A549 (cell line): ENCODE measurements at regions not wholly inside any gene's neighbourhood (a gene's known extent, or its start where the extent isn't known, plus 50 kb on each side); places are given as distances from the start of the nearest gene placed in this dataset.
A peak's percentile ranks its signal among the peaks of the same experiment; 100 is the strongest.

ENCODE experiments used
- ATAC-seq, 2 experiments: fragments of 200-7000 bp in 1 of 2; fragments of >200 bp in 1 of 2; cut with Nextera tagmentation in 1 of 2; cut with Tn5 transposase in 1 of 2; 3 replicates each; pipeline versions ENCODE4 v1.8.0 to v1.9.1; 2018 to 2020; ENCODE audit warnings: mild to moderate bottlenecking in 1 of 2, moderate library complexity in 1 of 2
- CTCF ChIA-PET: fragments of 300-600 bp; sonication (Branson Sonifier 250); formaldehyde crosslinking; extraction: SDS; loops from one replicate; lab custom pipeline; 2021; ENCODE audit warnings: antibody characterized with exemption, inconsistent platforms; lab: Yijun Ruan, JAX
- POLR2A ChIA-PET: fragments of 350-600 bp; formaldehyde crosslinking; extraction: SDS; loops from one replicate; lab custom pipeline; 2021; ENCODE audit warnings: antibody characterized with exemption, inconsistent platforms; lab: Yijun Ruan, JAX
- DNase-seq, 2 experiments: peaks; one replicate each; pipeline versions ENCODE4 v3.0.0 to v3.0.0-alpha.2; 2011 to 2016; ENCODE audit warnings: low read depth in 1 of 2, low spot score in 1 of 2
- FAIRE-seq: peaks from 2 replicates; lab custom pipeline; 2011; peaks lifted over from hg19 to GRCh38; lab: Jason Lieb, UNC
- H3K27ac ChIP-seq, 2 experiments: fragments of >200 bp; sonication (Bioruptor Twin); formaldehyde crosslinking; 3 replicates each; pipeline ENCODE4 v1.5.1; 2016 to 2017
- H3K4me1 ChIP-seq: fragments of >200 bp; sonication (Bioruptor Twin); formaldehyde crosslinking; 3 replicates; pipeline ENCODE4 v1.6.1; 2016
- H3K4me2 ChIP-seq: fragments of >200 bp; sonication (Bioruptor Twin); formaldehyde crosslinking; 3 replicates; pipeline ENCODE4 v1.6.1; 2016
- H3K4me3 ChIP-seq: fragments of >200 bp; sonication (Bioruptor Twin); formaldehyde crosslinking; 3 replicates; pipeline ENCODE4 v1.5.1; 2016
- H3K9me3 ChIP-seq: fragments of >200 bp; sonication (Bioruptor Twin); formaldehyde crosslinking; 3 replicates; pipeline ENCODE4 v1.6.1; 2016
- BHLHE40 ChIP-seq: IDR thresholded peaks from 2 replicates; pipeline ENCODE4 v1.6.1; 2012; ENCODE audit warnings: low read depth, low read length, inconsistent platforms
- CBX8 ChIP-seq: fragments of 200-600 bp; sonication (generic); IDR thresholded peaks from 2 replicates; pipeline ENCODE4 v1.6.1; 2016
- CHD4 ChIP-seq: fragments of 200-600 bp; sonication (generic); IDR thresholded peaks from 2 replicates; pipeline ENCODE4 v1.6.1; 2016; ENCODE audit warnings: antibody characterized with exemption, mild to moderate bottlenecking, borderline replicate concordance
- EHF ChIP-seq: fragments of 250-450 bp; sonication (Bioruptor Pico); IDR thresholded peaks from 2 replicates; pipeline ENCODE4 v1.5.0; 2020; ENCODE audit warnings: mild to moderate bottlenecking
- EHMT2 ChIP-seq: fragments of 200-600 bp; sonication (generic); IDR thresholded peaks from 2 replicates; pipeline ENCODE4 v1.6.1; 2016; ENCODE audit warnings: antibody characterized with exemption, low read depth, mild to moderate bottlenecking, moderate library complexity
- ESRRA ChIP-seq: fragments of 150-350 bp; IDR thresholded peaks from 2 replicates; pipeline ENCODE4 v1.6.1; 2014; ENCODE audit warnings: mild to moderate bottlenecking, low read length, borderline replicate concordance
- FOXS1 ChIP-seq: fragments of 250-450 bp; sonication (Bioruptor Pico); IDR thresholded peaks from 2 replicates; pipeline ENCODE4 v1.5.0; 2020; ENCODE audit warnings: mild to moderate bottlenecking, moderate library complexity
- HDAC2 ChIP-seq: fragments of 200-600 bp; sonication (generic); IDR thresholded peaks from 2 replicates; pipeline ENCODE4 v1.6.1; 2016
- HOXA7 ChIP-seq: fragments of 250-450 bp; sonication (Bioruptor Pico); IDR thresholded peaks from 2 replicates; pipeline ENCODE4 v1.5.0; 2020; ENCODE audit warnings: mild to moderate bottlenecking, moderate library complexity
- HOXB13 ChIP-seq: fragments of 250-450 bp; sonication (Bioruptor Pico); IDR thresholded peaks from 2 replicates; pipeline ENCODE4 v1.5.0; 2020; ENCODE audit warnings: low read depth, mild to moderate bottlenecking, moderate library complexity
- HOXB5 ChIP-seq: fragments of 250-450 bp; sonication (Bioruptor Pico); IDR thresholded peaks from 2 replicates; pipeline ENCODE4 v1.5.0; 2020; ENCODE audit warnings: mild to moderate bottlenecking, moderate library complexity
- KDM5A ChIP-seq: fragments of 200-600 bp; sonication (generic); IDR thresholded peaks from 2 replicates; pipeline ENCODE4 v1.6.1; 2016; ENCODE audit warnings: antibody characterized with exemption, mild to moderate bottlenecking
- MAFK ChIP-seq: fragments of 450-650 bp; IDR thresholded peaks from 2 replicates; pipeline ENCODE4 v1.6.1; 2014; ENCODE audit not compliant: partially characterized antibody
- MAZ ChIP-seq: fragments of 150-350 bp; IDR thresholded peaks from 2 replicates; pipeline ENCODE4 v1.6.1; 2014; ENCODE audit warnings: antibody characterized with exemption, low read depth, low read length, borderline replicate concordance
- POLR2A ChIP-seq: IDR thresholded peaks from 2 replicates; pipeline ENCODE4 v1.6.1; 2012; ENCODE audit warnings: mild to moderate bottlenecking, low read length
- RAD21 ChIP-seq, 2 experiments: fragments of >200 bp in 1 of 2; sonication (Bioruptor Twin) in 1 of 2; formaldehyde crosslinking in 1 of 2; IDR thresholded peaks in 1 of 2; conservative IDR thresholded peaks in 1 of 2; 2 replicates in 1 of 2; 3 replicates in 1 of 2; pipeline ENCODE4 v1.6.1; 2012 to 2018; ENCODE audit warnings: inconsistent platforms in 1 of 2
- RNF2 ChIP-seq: fragments of 200-600 bp; sonication (generic); IDR thresholded peaks from 2 replicates; pipeline ENCODE4 v1.6.1; 2016; ENCODE audit warnings: low read depth, mild to moderate bottlenecking, antibody characterized with exemption, moderate library complexity, borderline replicate concordance
- SMC3 ChIP-seq: fragments of >200 bp; sonication (Bioruptor Twin); formaldehyde crosslinking; IDR thresholded peaks from 3 replicates; pipeline ENCODE4 v1.6.1; 2018; ENCODE audit warnings: inconsistent platforms
- ZC3H11A ChIP-seq: fragments of 450-650 bp; IDR thresholded peaks from 2 replicates; pipeline ENCODE4 v1.6.1; 2014; ENCODE audit warnings: antibody characterized with exemption, mild to moderate bottlenecking
- ZFP36 ChIP-seq: fragments of 450-650 bp; IDR thresholded peaks from 2 replicates; pipeline ENCODE4 v1.6.1; 2014; ENCODE audit warnings: borderline replicate concordance; ENCODE audit not compliant: partially characterized antibody
- WGBS: methylation state at CpG from one replicate; pipeline ENCODE4 v1.1.6; 2017; ENCODE audit errors: missing lambda C conversion rate; 5-methylcytosine and 5-hydroxymethylcytosine counted together
- TF ChIP-seq, protein P1 (sequence below): fragments of 200-600 bp; sonication (generic); IDR thresholded peaks from 2 replicates; pipeline ENCODE4 v1.6.1; 2016; ENCODE audit warnings: antibody characterized with exemption, mild to moderate bottlenecking, moderate library complexity
- TF ChIP-seq, protein P2 (sequence below): fragments of >200 bp; sonication (Bioruptor Twin); formaldehyde crosslinking; IDR thresholded peaks from 3 replicates; pipeline ENCODE4 v1.5.1; 2016
- TF ChIP-seq, protein P3 (sequence below): fragments of >200 bp; sonication (Bioruptor Twin); formaldehyde crosslinking; IDR thresholded peaks from 2 replicates; pipeline ENCODE4 v1.6.1; 2016
- TF ChIP-seq, protein P4 (sequence below): IDR thresholded peaks from 2 replicates; pipeline ENCODE4 v1.6.1; 2012; ENCODE audit warnings: low read depth, borderline replicate concordance

DNA sequence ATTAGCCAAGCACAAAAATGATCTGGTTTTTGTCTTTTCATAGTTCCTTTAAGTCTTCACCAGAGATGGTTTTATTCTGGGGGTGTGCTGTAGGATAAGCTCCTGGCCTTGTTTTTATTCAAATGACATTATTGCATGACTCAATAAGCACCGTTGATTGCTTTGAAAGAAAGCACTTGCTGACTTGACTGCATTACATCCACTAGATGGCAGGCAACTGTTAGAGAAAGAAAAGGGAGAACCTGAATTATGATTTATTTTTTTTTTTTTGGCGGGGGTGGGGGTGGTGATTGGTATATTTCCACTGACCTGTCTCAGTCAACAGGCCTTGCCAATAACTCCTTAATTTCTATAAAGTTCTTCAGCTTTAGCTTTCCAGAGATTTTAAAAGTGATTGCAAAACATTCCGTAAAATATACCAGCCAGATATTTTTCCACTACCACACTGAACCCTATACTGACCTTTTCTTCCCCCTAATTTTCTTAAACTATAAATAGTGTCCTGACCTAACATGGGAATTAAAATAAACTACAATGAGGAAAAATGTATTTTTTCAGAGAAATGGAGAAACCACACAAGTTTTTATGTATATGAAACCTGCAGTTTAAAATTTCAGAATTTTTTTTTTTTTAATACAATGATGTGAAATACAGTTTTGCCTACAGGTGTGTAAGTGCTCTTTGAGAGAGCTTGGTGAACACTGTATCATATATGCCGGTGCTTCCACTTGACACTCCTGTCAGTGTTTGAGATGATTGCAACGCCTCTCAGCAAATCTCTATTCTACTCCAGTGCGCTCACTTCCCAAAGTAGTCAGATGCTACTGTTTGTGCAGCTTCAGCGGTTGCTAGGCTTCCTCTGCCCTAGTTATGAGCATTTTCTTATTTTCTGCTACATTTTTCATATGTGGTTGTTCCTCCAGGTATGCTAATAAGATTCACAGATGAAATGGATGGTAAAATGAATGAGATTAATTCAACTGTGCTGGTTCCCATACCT is 274.3 kb downstream of the CD109 start:
- POLR2A ChIA-PET = no interaction called here
- peak overlapping the region in 1 of 2 experiments; percentile 45; a peak in 2 of 6 replicates for H3K27ac ChIP-seq
- no peak for FAIRE-seq
- ATAC-seq = peak; percentile 47 to 53; a peak in 2 of 6 replicates
- TF ChIP-seq, protein P1, sequence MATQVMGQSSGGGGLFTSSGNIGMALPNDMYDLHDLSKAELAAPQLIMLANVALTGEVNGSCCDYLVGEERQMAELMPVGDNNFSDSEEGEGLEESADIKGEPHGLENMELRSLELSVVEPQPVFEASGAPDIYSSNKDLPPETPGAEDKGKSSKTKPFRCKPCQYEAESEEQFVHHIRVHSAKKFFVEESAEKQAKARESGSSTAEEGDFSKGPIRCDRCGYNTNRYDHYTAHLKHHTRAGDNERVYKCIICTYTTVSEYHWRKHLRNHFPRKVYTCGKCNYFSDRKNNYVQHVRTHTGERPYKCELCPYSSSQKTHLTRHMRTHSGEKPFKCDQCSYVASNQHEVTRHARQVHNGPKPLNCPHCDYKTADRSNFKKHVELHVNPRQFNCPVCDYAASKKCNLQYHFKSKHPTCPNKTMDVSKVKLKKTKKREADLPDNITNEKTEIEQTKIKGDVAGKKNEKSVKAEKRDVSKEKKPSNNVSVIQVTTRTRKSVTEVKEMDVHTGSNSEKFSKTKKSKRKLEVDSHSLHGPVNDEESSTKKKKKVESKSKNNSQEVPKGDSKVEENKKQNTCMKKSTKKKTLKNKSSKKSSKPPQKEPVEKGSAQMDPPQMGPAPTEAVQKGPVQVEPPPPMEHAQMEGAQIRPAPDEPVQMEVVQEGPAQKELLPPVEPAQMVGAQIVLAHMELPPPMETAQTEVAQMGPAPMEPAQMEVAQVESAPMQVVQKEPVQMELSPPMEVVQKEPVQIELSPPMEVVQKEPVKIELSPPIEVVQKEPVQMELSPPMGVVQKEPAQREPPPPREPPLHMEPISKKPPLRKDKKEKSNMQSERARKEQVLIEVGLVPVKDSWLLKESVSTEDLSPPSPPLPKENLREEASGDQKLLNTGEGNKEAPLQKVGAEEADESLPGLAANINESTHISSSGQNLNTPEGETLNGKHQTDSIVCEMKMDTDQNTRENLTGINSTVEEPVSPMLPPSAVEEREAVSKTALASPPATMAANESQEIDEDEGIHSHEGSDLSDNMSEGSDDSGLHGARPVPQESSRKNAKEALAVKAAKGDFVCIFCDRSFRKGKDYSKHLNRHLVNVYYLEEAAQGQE = no peak
- TF ChIP-seq EHMT2 = no peak
- TF ChIP-seq MAFK = peak; percentile 11
- TF ChIP-seq FOXS1 (CRISPR knock-in tag) = no peak
- peak; percentile 66 to 76 for TF ChIP-seq RAD21 (conservative IDR thresholded peaks at IDR 0.05 in 1 of 2, IDR thresholded peaks at IDR 0.05 in 1 of 2)
- no peak for TF ChIP-seq MAZ
- TF ChIP-seq SMC3 = peak; percentile 67
- no peak for TF ChIP-seq CBX8
- TF ChIP-seq, protein P2, sequence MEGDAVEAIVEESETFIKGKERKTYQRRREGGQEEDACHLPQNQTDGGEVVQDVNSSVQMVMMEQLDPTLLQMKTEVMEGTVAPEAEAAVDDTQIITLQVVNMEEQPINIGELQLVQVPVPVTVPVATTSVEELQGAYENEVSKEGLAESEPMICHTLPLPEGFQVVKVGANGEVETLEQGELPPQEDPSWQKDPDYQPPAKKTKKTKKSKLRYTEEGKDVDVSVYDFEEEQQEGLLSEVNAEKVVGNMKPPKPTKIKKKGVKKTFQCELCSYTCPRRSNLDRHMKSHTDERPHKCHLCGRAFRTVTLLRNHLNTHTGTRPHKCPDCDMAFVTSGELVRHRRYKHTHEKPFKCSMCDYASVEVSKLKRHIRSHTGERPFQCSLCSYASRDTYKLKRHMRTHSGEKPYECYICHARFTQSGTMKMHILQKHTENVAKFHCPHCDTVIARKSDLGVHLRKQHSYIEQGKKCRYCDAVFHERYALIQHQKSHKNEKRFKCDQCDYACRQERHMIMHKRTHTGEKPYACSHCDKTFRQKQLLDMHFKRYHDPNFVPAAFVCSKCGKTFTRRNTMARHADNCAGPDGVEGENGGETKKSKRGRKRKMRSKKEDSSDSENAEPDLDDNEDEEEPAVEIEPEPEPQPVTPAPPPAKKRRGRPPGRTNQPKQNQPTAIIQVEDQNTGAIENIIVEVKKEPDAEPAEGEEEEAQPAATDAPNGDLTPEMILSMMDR = peak; percentile 70
- TF ChIP-seq, all 56 proteins: peak for 4
- peak; percentile 10 to 40 for DNase-seq
- no peak overlapping the region for H3K4me3 ChIP-seq
- 49% methylated on average over 7 of the region's 7 CpGs for WGBS
- peak overlapping the region; percentile 21; the same call in 2 of the 3 replicates for H3K4me2 ChIP-seq
- no peaks in the 10 kb centered on the region for H3K9me3 ChIP-seq
- CTCF ChIA-PET = interaction anchor here (0.6 to 5.3 kb wide), 22 partner anchors 8 to 1247 kb away, joined by 3 to 46 read pairs (median 3); no protein-coding TSS in a partner anchor
- no peaks in the 10 kb centered on the region; the same call in 2 of the 3 replicates for H3K4me1 ChIP-seq

DNA sequence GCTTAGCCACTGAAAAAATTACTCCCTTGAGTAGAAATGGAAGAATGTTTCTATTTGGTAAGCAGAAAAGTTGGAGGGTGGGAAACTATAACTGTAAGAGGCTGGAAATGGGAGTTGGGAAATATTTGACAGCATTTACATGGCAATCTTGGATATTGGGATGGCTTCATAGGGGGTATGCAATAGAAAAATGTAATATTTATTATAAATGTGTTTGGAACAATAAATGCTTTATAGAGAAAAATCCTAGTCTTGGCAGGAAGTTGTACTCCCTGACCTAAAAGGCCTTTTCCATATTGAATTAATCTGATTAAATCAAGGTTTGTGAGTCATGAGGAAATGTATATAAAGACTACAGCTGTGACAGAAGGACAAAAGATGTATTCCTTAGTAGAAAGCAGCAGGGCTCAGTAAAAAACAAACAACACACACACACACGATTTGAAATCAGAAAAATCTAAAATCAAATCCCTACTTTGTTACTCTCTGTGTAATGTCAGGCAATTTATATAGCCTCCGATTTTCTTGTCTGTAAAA is 272.3 kb downstream of the CD109 start:
- Histone ChIP-seq H3K4me1 (no peaks in the 10 kb centered on the region; the same call in 2 of the 3 replicates), H3K4me2 (no peak overlapping the region), H3K9me3 (no peaks in the 10 kb centered on the region), H3K4me3 (no peak overlapping the region), H3K27ac (no peak overlapping the region)
- WGBS = 23% methylated on average over 2 of the region's 2 CpGs
- TF ChIP-seq RAD21 (conservative IDR thresholded peaks at IDR 0.05 in 1 of 2, IDR thresholded peaks at IDR 0.05 in 1 of 2) = no peak
- no peak for TF ChIP-seq EHMT2
- no peak for TF ChIP-seq BHLHE40
- no peak for TF ChIP-seq KDM5A
- no peak for TF ChIP-seq MAFK
- ChIA-PET CTCF (interaction anchor here (0.6 to 5.3 kb wide), 2 partner anchors 123 to 1242 kb away, joined by 3 to 46 read pairs; no protein-coding TSS in a partner anchor), POLR2A (no interaction called here)
- ATAC-seq = no peak
- FAIRE-seq = no peak
- no peak for DNase-seq

DNA sequence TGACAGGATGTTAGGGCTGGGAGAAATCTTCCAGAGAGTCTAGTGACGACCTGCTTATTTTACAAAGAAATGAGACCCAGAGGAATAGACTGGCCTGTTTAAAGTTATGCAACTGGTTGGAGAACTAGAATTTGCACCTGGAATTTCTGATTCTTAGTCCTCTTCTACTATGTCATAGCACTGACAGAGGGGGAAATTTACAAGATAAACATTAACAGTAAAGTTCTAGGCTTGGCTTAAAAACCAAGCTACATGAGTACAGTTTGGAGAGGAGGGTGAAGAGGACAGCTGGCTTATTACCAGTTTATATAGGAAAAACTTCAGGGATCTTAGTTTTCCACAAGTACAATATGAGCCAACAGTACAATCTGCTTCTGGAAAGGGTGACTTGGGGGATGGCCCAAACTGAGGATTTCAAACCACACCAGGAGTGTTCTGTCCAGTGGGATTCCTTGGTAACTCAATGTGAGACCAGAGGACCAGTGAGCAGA is 269.6 kb downstream of the CD109 start:
- H3K27ac ChIP-seq = no peak overlapping the region
- no peaks in the 10 kb centered on the region; the same call in 2 of the 3 replicates for H3K4me1 ChIP-seq
- DNase-seq (no peak), ATAC-seq (no peak), FAIRE-seq (no peak)
- CTCF ChIA-PET = interaction anchor here (1.3 kb wide), 1 partner anchor 1246 kb away, joined by 4 read pairs; no protein-coding TSS in a partner anchor
- no peak overlapping the region for H3K4me2 ChIP-seq
- no peak overlapping the region for H3K4me3 ChIP-seq
- POLR2A ChIA-PET = no interaction called here
- no peaks in the 10 kb centered on the region for H3K9me3 ChIP-seq
- 29% methylated on average over 1 of the region's 1 CpG for WGBS
- TF ChIP-seq CHD4 = no peak
- no peak for TF ChIP-seq POLR2A
- TF ChIP-seq EHF = no peak
- TF ChIP-seq, protein P3, sequence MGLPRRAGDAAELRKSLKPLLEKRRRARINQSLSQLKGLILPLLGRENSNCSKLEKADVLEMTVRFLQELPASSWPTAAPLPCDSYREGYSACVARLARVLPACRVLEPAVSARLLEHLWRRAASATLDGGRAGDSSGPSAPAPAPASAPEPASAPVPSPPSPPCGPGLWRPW = no peak
- no peak for TF ChIP-seq HOXB13
- TF ChIP-seq HOXA7 = no peak
- TF ChIP-seq RAD21 (conservative IDR thresholded peaks at IDR 0.05 in 1 of 2, IDR thresholded peaks at IDR 0.05 in 1 of 2) = no peak
- TF ChIP-seq, protein P4, sequence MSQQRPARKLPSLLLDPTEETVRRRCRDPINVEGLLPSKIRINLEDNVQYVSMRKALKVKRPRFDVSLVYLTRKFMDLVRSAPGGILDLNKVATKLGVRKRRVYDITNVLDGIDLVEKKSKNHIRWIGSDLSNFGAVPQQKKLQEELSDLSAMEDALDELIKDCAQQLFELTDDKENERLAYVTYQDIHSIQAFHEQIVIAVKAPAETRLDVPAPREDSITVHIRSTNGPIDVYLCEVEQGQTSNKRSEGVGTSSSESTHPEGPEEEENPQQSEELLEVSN = no peak
- TF ChIP-seq KDM5A = no peak
- no peak for TF ChIP-seq HOXB5
- no peak for TF ChIP-seq HDAC2
- no peak for TF ChIP-seq ZC3H11A
- no peak for TF ChIP-seq ESRRA
- TF ChIP-seq CBX8 = no peak
- TF ChIP-seq ZFP36 = no peak
- TF ChIP-seq RNF2 = no peak
